Glutamatergic neuron (in vitro differentiated cells): ENCODE measurements at regions not wholly inside any gene's neighbourhood (a gene's known extent, or its start where the extent isn't known, plus 50 kb on each side); places are given as distances from the start of the nearest gene placed in this dataset.

Experiments
- DNase-seq: peaks from one replicate; pipeline ENCODE4 v3.0.0; 2022
- H3K27ac Mint-ChIP-seq: one replicate; pipeline ENCODE4 v1.8.0; 2020; ENCODE audit warnings: mild to moderate bottlenecking, mixed read lengths, inconsistent platforms; ENCODE audit not compliant: unreplicated experiment
- H3K27me3 Mint-ChIP-seq: one replicate; pipeline ENCODE4 v1.8.0; 2020; ENCODE audit warnings: mild to moderate bottlenecking, moderate library complexity, mixed read lengths, inconsistent platforms; ENCODE audit not compliant: unreplicated experiment
- H3K36me3 Mint-ChIP-seq: one replicate; pipeline ENCODE4 v1.8.0; 2020; ENCODE audit warnings: mild to moderate bottlenecking, mixed read lengths, inconsistent platforms; ENCODE audit not compliant: unreplicated experiment
- H3K4me1 Mint-ChIP-seq: one replicate; pipeline ENCODE4 v1.8.0; 2020; ENCODE audit warnings: mild to moderate bottlenecking, low read depth, mixed read lengths, inconsistent platforms; ENCODE audit not compliant: unreplicated experiment
- H3K4me3 Mint-ChIP-seq: one replicate; pipeline ENCODE4 v1.8.0; 2020; ENCODE audit warnings: mild to moderate bottlenecking, mixed read lengths, inconsistent platforms; ENCODE audit not compliant: unreplicated experiment
- H3K9me3 Mint-ChIP-seq: one replicate; pipeline ENCODE4 v1.8.0; 2020; ENCODE audit warnings: mild to moderate bottlenecking, moderate library complexity, mixed read lengths, inconsistent platforms; ENCODE audit not compliant: unreplicated experiment
- CTCF ChIP-seq: fragments of 200-600 bp; sonication (generic); IDR thresholded peaks from one replicate; pipeline ENCODE4 v1.5.0; 2021; ENCODE audit not compliant: partially characterized antibody, unreplicated experiment

GRCh38 chr3:16067837-16068471 is 106.5 kb upstream of the GALNT15 start:
- no peak for TF ChIP-seq CTCF
- Mint-ChIP-seq H3K4me1 (peaks cover 2% of the 10 kb centered on the region), H3K36me3 (no peaks in the 10 kb centered on the region), H3K9me3 (no peaks in the 10 kb centered on the region), H3K27ac (no peak overlapping the region), H3K27me3 (no peaks in the 10 kb centered on the region), H3K4me3 (no peak overlapping the region)
- DNase-seq, result no peak

- H3K4me1 Mint-ChIP-seq, result peaks cover 2% of the 10 kb centered on the region
- TF ChIP-seq CTCF, result no peak
Measured at GRCh38 chr3:16069149-16069922, 105.1 kb upstream of the GALNT15 start.

GRCh38 chr3:16070707-16071106 is 103.8 kb upstream of the GALNT15 start:
- Mint-ChIP-seq H3K4me3 (no peak overlapping the region), H3K27ac (no peak overlapping the region), H3K36me3 (no peaks in the 10 kb centered on the region), H3K4me1 (peaks cover 2% of the 10 kb centered on the region), H3K9me3 (no peaks in the 10 kb centered on the region), H3K27me3 (peaks cover 2% of the 10 kb centered on the region)
- no peak for TF ChIP-seq CTCF
- no peak for DNase-seq

More at GRCh38 chr3:16069149-16069922, 105.1 kb upstream of the GALNT15 start:
- DNase-seq, result no peak
- H3K27ac Mint-ChIP-seq, result no peak overlapping the region
- peaks cover 2% of the 10 kb centered on the region for H3K27me3 Mint-ChIP-seq
- H3K9me3 Mint-ChIP-seq, result no peaks in the 10 kb centered on the region
- no peak overlapping the region for H3K4me3 Mint-ChIP-seq
- no peaks in the 10 kb centered on the region for H3K36me3 Mint-ChIP-seq

- DNase-seq, result no peak
- Mint-ChIP-seq H3K36me3 (no peaks in the 10 kb centered on the region), H3K27ac (no peak overlapping the region), H3K4me1 (peaks cover 2% of the 10 kb centered on the region), H3K9me3 (no peaks in the 10 kb centered on the region), H3K27me3 (peaks cover 2% of the 10 kb centered on the region), H3K4me3 (no peak overlapping the region)
- no peak for TF ChIP-seq CTCF
Measured at GRCh38 chr3:16071206-16071605, 103.3 kb upstream of the GALNT15 start.
